H1 (cell line): ENCODE measurements at regions not wholly inside any gene's neighbourhood (a gene's known extent, or its start where the extent isn't known, plus 50 kb on each side); places are given as distances from the start of the nearest gene placed in this dataset.

Source experiments
- ASH2L ChIP-seq: fragments of 200-600, 300-600 bp; sonication (generic); IDR thresholded peaks from one replicate; pipeline ENCODE4 v1.7.1; 2017; ENCODE audit warnings: low read length
- CBX5 ChIP-seq: fragments of 300-800, 300-1000 bp; sonication (generic); IDR thresholded peaks from 2 replicates; pipeline ENCODE4 v1.7.1; 2016; ENCODE audit warnings: antibody characterized with exemption, low read length, low read depth
- CTCF ChIP-seq, 3 experiments: IDR thresholded peaks; 1 replicate in 2 of 3; 2 replicates in 1 of 3; pipeline versions ENCODE4 v1.5.1 to v1.6.1; 2011; ENCODE audit warnings: low read length in 3 of 3, mild to moderate bottlenecking in 3 of 3, inconsistent platforms in 2 of 3, low read depth in 1 of 3, moderate library complexity in 1 of 3; ENCODE audit not compliant: insufficient read depth in 1 of 3; ENCODE audit errors: control extremely low read depth in 1 of 3
- EP300 ChIP-seq, 2 experiments: IDR thresholded peaks; 1 replicate in 1 of 2; 2 replicates in 1 of 2; pipeline ENCODE4 v1.6.1; 2011 to 2012; ENCODE audit warnings: low read depth in 2 of 2, low read length in 2 of 2, mild to moderate bottlenecking in 2 of 2, borderline replicate concordance in 1 of 2, inconsistent platforms in 1 of 2, moderate library complexity in 1 of 2
- EZH2 ChIP-seq: fragments of 200-600 bp; sonication (generic); IDR thresholded peaks from 2 replicates; pipeline ENCODE4 v1.7.1; 2012; ENCODE audit warnings: low read depth, mild to moderate bottlenecking, moderate library complexity, low read length, inconsistent platforms; ENCODE audit not compliant: severe bottlenecking
- HDAC6 ChIP-seq: IDR thresholded peaks from one replicate; pipeline ENCODE4 v1.7.1; 2012; ENCODE audit warnings: low read depth, mild to moderate bottlenecking, inconsistent platforms, low read length, moderate library complexity
- MAFK ChIP-seq: IDR thresholded peaks from 2 replicates; pipeline ENCODE4 v1.6.1; 2012; ENCODE audit warnings: low read depth, mild to moderate bottlenecking, improper control_type of control experiment, low read length
- MAX ChIP-seq: IDR thresholded peaks from 2 replicates; pipeline ENCODE4 v1.6.1; 2012; ENCODE audit warnings: inconsistent platforms
- PHF8 ChIP-seq: fragments of 200-600 bp; sonication (generic); conservative IDR thresholded peaks from 2 replicates; pipeline ENCODE4 v1.7.1; 2012; ENCODE audit warnings: low read depth, mild to moderate bottlenecking, inconsistent platforms, low read length, moderate library complexity
- RAD21 ChIP-seq, 2 experiments: IDR thresholded peaks in 1 of 2; conservative IDR thresholded peaks in 1 of 2; 2 replicates each; pipeline ENCODE4 v1.6.1; 2011; ENCODE audit warnings: low read depth in 2 of 2, low read length in 2 of 2, improper control_type of control experiment in 1 of 2, inconsistent platforms in 1 of 2, mild to moderate bottlenecking in 1 of 2, moderate library complexity in 1 of 2
- SRF ChIP-seq: IDR thresholded peaks from 2 replicates; pipeline ENCODE4 v1.6.1; 2011; ENCODE audit warnings: mild to moderate bottlenecking, low read depth, low read length, moderate library complexity

- TF ChIP-seq PHF8, result no peak
- no peak for TF ChIP-seq EZH2
- TF ChIP-seq CTCF (IDR thresholded peaks at IDR 0.05; ENCODE audit: control extremely low read depth in 1 of 3, insufficient read depth in 1 of 3, low read depth in 1 of 3, low read length in 3 of 3), result peak in 2 of 3 experiments; percentile 72 to 73; a peak in 3 of 4 replicates
- no peak for TF ChIP-seq HDAC6
- no peak for TF ChIP-seq SRF
- TF ChIP-seq EP300 (IDR thresholded peaks at IDR 0.05; ENCODE audit: borderline replicate concordance in 1 of 2, low read depth in 2 of 2, low read length in 2 of 2), result no peak
- no peak for TF ChIP-seq MAX
- no peak for TF ChIP-seq CBX5
- no peak for TF ChIP-seq MAFK
- no peak for TF ChIP-seq ASH2L
- peak; percentile 76 to 79 for TF ChIP-seq RAD21 (IDR thresholded peaks at IDR 0.05 in 1 of 2, conservative IDR thresholded peaks at IDR 0.05 in 1 of 2; ENCODE audit: low read depth in 2 of 2, low read length in 2 of 2)
Observed at GRCh38 chr5:44952376-44952775, 143.6 kb downstream of the MRPS30 start.
